CD1c-positive myeloid dendritic cell (primary cell): ENCODE measurements at regions not wholly inside any gene's neighbourhood (a gene's known extent, or its start where the extent isn't known, plus 50 kb on each side); places are given as distances from the start of the nearest gene placed in this dataset.

Experiments used
- DNase-seq: peaks from one replicate; pipeline ENCODE4 v3.0.0-alpha.2; 2016; ENCODE audit errors: extremely low spot score

DNA sequence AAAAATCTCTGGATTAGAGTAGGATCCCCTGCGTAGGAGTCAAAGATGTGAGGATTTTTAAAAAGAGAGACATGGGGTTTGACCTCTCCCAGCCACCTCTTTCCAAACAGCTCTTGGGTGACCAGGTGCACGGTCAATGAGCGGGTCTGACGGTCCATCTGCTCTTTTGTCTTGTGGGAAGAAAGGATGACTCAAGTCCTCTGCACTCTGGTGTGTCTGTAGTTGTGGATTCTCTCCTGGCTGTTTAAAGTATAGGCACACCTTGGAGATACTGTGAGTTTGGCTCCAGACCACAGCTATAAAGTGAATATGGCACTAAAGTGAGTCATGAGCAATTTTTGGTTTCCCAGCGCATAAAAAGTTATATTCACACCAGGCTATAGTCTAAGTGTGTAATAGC, 209.8 kb downstream of the BMP7 start:
- DNase-seq: no peak

GRCh38 chr20:57059055-57059596, 207.3 kb downstream of the BMP7 start:
- DNase-seq: no peak

DNA sequence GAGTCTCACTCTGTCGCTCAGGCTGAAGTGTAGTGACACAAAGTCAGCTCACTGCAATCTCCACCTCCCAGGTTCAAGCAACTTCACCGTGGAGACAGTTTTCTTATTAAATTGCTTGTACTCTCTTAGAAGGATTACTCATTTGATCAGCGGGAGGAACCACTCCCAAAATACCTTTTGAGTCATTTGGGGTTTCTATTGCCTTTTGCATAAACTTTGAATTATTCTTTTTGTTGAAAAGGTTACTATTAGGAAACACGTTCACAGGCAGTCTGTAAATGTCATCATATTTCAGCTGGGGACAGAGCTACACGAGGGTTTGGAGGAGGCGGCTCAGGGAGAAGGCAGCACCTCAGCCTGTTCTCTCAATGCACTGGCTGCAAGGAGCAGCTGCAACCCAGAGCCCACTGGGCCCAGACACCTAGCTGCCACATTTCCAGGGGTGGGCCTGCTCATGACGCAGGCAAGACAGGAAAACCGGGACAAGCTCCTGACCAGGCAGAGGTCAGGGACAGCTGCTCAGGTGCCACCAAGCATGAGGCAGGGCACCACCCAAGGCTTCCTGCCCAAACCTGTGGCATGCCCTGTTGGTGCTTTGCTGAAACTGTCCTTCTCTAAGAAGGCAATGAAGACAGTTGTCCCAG, 205.9 kb downstream of the BMP7 start:
- DNase-seq: no peak

GRCh38 chr20:57061051-57061900, 205.2 kb downstream of the BMP7 start:
- no peak for DNase-seq

GRCh38 chr20:57062241-57062640, 204.2 kb downstream of the BMP7 start:
- DNase-seq: no peak

GRCh38 chr20:57062696-57063270, 203.7 kb downstream of the BMP7 start:
- DNase-seq: no peak

DNA sequence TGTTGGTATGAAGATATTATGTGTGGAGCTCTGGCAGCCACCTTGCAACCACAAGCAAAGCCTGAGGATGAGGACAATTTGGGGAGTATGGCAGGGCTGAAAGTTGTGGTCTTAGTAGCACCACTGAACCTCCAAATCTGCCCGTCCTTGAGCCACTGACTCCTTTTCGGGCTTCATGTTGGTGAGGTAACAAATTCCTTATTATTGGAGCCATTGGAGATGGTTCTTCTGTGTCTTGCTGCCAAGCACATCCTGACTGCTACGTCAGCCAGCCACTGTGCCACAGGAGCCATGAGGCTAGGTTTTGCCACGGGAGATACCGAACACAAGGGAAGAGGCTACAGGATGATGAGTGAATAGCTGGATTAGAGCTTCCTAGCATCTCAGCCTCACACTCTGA, 201.6 kb downstream of the BMP7 start:
- no peak for DNase-seq

- DNase-seq: no peak
These were observed 200.8 kb downstream of the BMP7 start for GRCh38 chr20:57065646-57066045.

DNA sequence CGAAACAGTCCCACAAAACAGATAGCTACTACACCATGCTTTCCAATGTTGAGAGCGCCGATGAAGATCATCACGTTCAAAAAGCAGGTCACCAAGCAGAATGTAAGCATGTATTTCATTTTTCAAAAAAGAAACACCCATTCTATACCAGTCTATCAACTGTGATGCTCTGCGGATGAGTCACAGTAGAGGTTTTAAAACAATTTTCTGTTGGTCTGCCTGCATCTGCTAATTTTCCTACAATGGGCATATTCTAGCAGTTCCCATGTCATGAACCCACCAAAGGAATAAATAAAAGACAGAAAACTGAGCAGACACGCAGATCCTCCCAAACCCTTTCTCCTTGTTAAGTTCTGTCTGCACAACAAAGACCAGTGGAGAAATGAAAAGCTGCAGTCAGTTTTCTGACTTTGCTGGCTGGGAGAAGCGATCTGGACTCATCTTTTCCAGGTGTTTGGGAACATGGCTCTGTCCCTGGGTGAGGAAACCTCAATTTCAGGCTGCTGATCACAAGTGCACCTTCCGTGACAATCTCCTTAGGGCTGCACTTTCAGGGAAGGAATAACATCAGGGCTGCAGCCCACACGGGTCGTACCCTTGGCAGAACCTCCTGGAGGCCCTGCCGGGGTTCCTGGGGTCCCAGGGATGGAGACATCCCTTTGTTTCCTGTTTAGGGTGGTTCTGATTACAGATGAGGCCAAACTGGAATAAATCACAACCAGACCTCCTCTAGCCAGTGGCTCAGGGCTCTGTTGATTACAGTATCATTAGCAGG, 200.1 kb downstream of the BMP7 start:
- no peak for DNase-seq

GRCh38 chr20:57069442-57069841, 197.0 kb downstream of the BMP7 start:
- no peak for DNase-seq

- no peak for DNase-seq
These were observed 196.1 kb downstream of the BMP7 start for GRCh38 chr20:57070296-57070695.

DNA sequence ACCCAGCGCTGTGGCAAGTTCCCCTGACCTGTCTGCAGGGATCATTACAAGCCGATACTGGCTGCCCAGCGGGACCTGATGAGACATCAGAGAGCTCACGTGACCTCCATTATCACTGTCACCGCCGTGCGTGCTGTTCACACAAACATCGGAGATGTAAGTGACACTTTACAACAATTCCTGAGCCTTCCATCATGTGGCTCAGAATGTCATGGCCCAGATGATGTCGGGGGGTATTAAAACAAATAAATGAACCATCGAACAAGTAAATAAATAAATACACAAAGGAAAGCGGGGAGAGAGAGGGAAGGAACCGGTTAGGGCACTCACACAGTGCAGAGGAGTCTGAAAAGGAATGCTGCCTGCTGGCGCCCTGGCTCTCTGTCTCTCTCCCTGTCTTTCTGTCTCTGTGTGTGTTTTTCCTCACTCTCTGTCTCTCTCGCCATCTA, 195.1 kb downstream of the BMP7 start:
- DNase-seq: no peak

- no peak for DNase-seq
These were observed 194.4 kb downstream of the BMP7 start for GRCh38 chr20:57071954-57072583.

DNA sequence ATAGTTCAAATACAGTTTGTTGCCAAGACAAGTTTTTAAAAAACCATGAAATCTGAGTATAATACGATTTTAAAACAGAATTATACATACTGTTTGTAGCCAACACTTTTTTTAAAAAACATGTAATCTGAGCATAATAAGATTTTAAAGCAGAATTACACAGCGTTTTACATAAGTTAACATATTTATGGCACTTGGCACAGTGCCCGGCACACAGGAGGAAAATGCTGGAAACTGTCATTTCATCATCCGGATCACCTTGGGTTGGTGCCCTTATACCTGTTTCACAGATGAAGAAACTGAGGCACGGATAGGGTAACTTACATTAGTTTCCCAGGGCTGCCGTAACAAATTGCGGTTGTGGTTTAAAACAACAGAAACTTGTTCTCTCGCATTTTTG, 193.0 kb downstream of the BMP7 start:
- DNase-seq: no peak

- no peak for DNase-seq
These were observed 192.1 kb downstream of the BMP7 start for GRCh38 chr20:57074386-57074785.

- DNase-seq: no peak
These were observed 191.3 kb downstream of the BMP7 start for GRCh38 chr20:57075181-57075580.

GRCh38 chr20:57075603-57076002, 190.8 kb downstream of the BMP7 start:
- no peak for DNase-seq

DNA sequence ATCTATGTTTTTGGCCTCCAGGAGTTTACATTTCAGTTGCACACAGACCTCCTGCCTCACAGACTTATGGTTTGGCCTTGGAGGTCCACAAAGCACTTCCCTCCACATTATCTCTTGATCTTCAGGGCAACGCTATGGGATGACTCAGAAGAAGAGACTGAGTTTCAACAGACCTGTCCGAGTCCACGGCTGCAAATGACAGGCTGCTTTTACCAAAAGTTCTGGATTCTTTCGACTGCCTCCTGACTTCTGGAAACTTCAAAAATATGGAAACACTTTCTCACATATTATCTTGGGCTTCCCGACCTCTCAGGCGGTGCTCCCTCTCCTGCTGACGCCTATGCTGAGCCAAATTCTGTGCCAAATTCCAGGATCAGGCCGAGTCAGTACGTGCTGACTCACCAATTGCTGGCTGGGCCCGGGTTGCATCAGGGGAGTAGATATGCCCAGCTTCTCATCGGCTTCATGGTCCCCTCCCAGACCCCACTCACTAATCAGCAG, 190.2 kb downstream of the BMP7 start:
- DNase-seq: no peak

DNA sequence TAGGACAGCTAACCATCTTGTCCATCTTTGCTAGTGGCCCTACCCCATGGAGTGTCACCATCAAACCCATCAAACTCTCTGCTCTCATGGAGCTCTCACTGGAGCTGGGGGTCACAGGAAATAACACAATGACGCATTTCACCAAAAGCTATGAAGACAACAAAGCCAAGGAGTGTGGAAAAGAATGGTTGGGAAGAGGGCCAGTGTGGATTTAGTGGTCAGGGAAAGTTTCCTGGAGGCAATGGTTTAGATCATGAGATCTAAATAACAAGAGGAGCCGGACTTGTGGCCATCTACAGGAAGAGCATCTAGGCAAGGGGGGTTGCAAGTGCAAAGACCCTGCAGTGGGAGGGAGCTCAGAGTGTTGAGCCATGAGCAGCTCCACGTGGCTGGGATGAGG, 189.5 kb downstream of the BMP7 start:
- DNase-seq: no peak

DNA sequence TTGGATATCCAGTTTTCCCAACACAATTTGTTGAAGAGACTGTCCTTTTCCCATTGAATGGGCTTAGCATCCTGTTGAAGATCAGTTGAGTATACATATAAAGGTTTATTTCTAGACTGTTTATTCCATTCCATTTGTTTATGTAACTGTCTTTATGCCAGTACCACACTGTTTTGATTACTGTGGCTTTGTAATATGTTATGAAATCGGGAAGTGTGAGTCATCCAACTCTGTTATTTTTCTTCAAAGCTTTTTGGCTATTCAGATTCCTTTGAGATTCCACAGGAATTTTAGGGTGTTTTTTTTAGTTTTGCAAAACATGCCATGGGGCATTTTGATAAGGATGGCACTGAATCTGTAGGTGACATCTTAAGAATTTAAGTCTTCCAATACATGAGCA, 188.3 kb downstream of the BMP7 start:
- DNase-seq: no peak
